IMR-90 (cell line): ENCODE measurements at regions not wholly inside any gene's neighbourhood (a gene's known extent, or its start where the extent isn't known, plus 50 kb on each side); places are given as distances from the start of the nearest gene placed in this dataset.

Experiments
- ATAC-seq: fragments of 200-7000 bp; cut with Tn5 transposase; 2 replicates; pipeline ENCODE4 v1.9.1; 2020; ENCODE audit warnings: low read depth, mild to moderate bottlenecking, moderate library complexity
- BruUV-seq: library from RNA; stranded (reverse); fragments of 400-500 nt; replicated peaks from 2 replicates; lab custom pipeline; 2021; lab: Mats Ljungman, UMichigan
- CTCF ChIA-PET: fragments of 300-600 bp; formaldehyde crosslinking; extraction: SDS; loops from one replicate; lab custom pipeline; 2021; ENCODE audit warnings: antibody characterized with exemption; lab: Yijun Ruan, JAX
- POLR2A ChIA-PET: fragments of 300-600 bp; sonication (Branson Sonifier 250); formaldehyde crosslinking; loops from one replicate; lab custom pipeline; 2022; ENCODE audit warnings: antibody characterized with exemption; ENCODE audit not compliant: unreplicated experiment; lab: Charles Lee
- DNase-seq: peaks from one replicate; pipeline ENCODE4 v3.0.0; 2013
- H2AFZ ChIP-seq: replicated peaks from 2 replicates; pipeline ENCODE3; 2013; ENCODE audit warnings: low read length, mild to moderate bottlenecking; ENCODE audit not compliant: poor library complexity
- H2AK5ac ChIP-seq: 2 replicates; pipeline ENCODE4 v1.6.1; 2013; ENCODE audit warnings: low read depth, low read length, inconsistent platforms
- H2AK9ac ChIP-seq: replicated peaks from 2 replicates; pipeline ENCODE3; 2013; ENCODE audit warnings: mild to moderate bottlenecking, low read depth, low read length, moderate library complexity; ENCODE audit not compliant: poor library complexity
- H2BK120ac ChIP-seq: 2 replicates; pipeline ENCODE4 v1.6.1; 2013; ENCODE audit warnings: low read depth, low read length, inconsistent platforms
- H2BK15ac ChIP-seq: 3 replicates; pipeline ENCODE4 v1.6.1; 2013; ENCODE audit warnings: low read depth, low read length, inconsistent platforms
- H2BK20ac ChIP-seq: 2 replicates; pipeline ENCODE4 v1.6.1; 2013; ENCODE audit warnings: low read depth, mild to moderate bottlenecking, inconsistent platforms, low read length, moderate library complexity
- H2BK5ac ChIP-seq: 2 replicates; pipeline ENCODE4 v1.6.1; 2013; ENCODE audit warnings: mild to moderate bottlenecking, low read depth, low read length, inconsistent platforms; ENCODE audit not compliant: poor library complexity, severe bottlenecking
- H3K14ac ChIP-seq: replicated peaks from 2 replicates; pipeline ENCODE4 v1.6.1; 2013; ENCODE audit warnings: low read depth, low read length, inconsistent platforms
- H3K18ac ChIP-seq: 2 replicates; pipeline ENCODE4 v1.6.1; 2013; ENCODE audit warnings: low read depth, low read length, control low read depth
- H3K23ac ChIP-seq: 2 replicates; pipeline ENCODE4 v1.6.1; 2013; ENCODE audit warnings: low read depth, low read length, inconsistent platforms
- H3K27ac ChIP-seq: 2 replicates; pipeline ENCODE4 v1.5.1; 2013; ENCODE audit warnings: mild to moderate bottlenecking, control low read depth, low read length; ENCODE audit not compliant: insufficient read depth
- H3K27me3 ChIP-seq: 2 replicates; pipeline ENCODE4 v1.6.1; 2013; ENCODE audit warnings: low read length; ENCODE audit not compliant: control insufficient read depth, insufficient read depth
- H3K36me3 ChIP-seq: 2 replicates; pipeline ENCODE4 v1.6.1; 2013; ENCODE audit warnings: low read length, mixed read lengths; ENCODE audit not compliant: control insufficient read depth, insufficient read depth
- H3K4ac ChIP-seq: 2 replicates; pipeline ENCODE4 v1.6.1; 2013; ENCODE audit warnings: low read depth, low read length, inconsistent platforms
- H3K4me1 ChIP-seq: 2 replicates; pipeline ENCODE4 v1.6.1; 2013; ENCODE audit warnings: low read length, mixed read lengths; ENCODE audit not compliant: control insufficient read depth, insufficient read depth
- H3K4me2 ChIP-seq: 2 replicates; pipeline ENCODE4 v1.6.1; 2013; ENCODE audit warnings: low read depth, mild to moderate bottlenecking, control low read depth, low read length, moderate library complexity
- H3K4me3 ChIP-seq: 2 replicates; pipeline ENCODE4 v1.5.1; 2013; ENCODE audit warnings: low read depth, mild to moderate bottlenecking, control low read depth, low read length, moderate library complexity; ENCODE audit not compliant: insufficient read depth
- H3K56ac ChIP-seq: 2 replicates; pipeline ENCODE4 v1.6.1; 2013; ENCODE audit warnings: low read length, inconsistent platforms; ENCODE audit not compliant: insufficient read depth; ENCODE audit errors: extremely low read depth
- H3K79me1 ChIP-seq, 2 experiments: 2 replicates each; pipeline ENCODE4 v1.6.1; 2013; ENCODE audit warnings: low read length in 2 of 2, inconsistent platforms in 1 of 2, low read depth in 1 of 2
- H3K9ac ChIP-seq: 2 replicates; pipeline ENCODE4 v1.6.1; 2013; ENCODE audit warnings: low read depth, low read length, control low read depth
- H3K9me1 ChIP-seq: 2 replicates; pipeline ENCODE4 v1.6.1; 2013; ENCODE audit warnings: low read length, inconsistent platforms; ENCODE audit not compliant: insufficient read depth
- H3K9me3 ChIP-seq: 2 replicates; pipeline ENCODE4 v1.6.1; 2013; ENCODE audit warnings: low read length; ENCODE audit not compliant: control insufficient read depth, insufficient read depth
- H4K20me1 ChIP-seq: 2 replicates; pipeline ENCODE4 v1.6.1; 2013; ENCODE audit warnings: low read length, inconsistent platforms; ENCODE audit not compliant: insufficient read depth
- H4K5ac ChIP-seq: 2 replicates; pipeline ENCODE4 v1.6.1; 2013; ENCODE audit warnings: mild to moderate bottlenecking, low read depth, low read length, control low read depth
- H4K8ac ChIP-seq, 2 experiments: 2 replicates each; pipeline ENCODE4 v1.6.1; 2013; ENCODE audit warnings: low read depth in 2 of 2, low read length in 2 of 2, control low read depth in 1 of 2, inconsistent platforms in 1 of 2
- H4K91ac ChIP-seq: 2 replicates; pipeline ENCODE4 v1.6.1; 2013; ENCODE audit warnings: low read depth, low read length, inconsistent platforms; ENCODE audit not compliant: insufficient read depth
- MAZ ChIP-seq: IDR thresholded peaks from 2 replicates; pipeline ENCODE4 v1.6.1; 2012; ENCODE audit warnings: low read depth, mild to moderate bottlenecking, low read length, improper control_type of control experiment, moderate library complexity, borderline replicate concordance
- WGBS, 2 experiments: methylation state at CpG; one replicate each; pipeline versions ENCODE4 v1.1.5 to v1.1.7; 2013; ENCODE audit warnings: missing lambda C conversion rate in 2 of 2; ENCODE audit not compliant: insufficient read length in 1 of 2; ENCODE audit errors: extremely low coverage in 2 of 2; 5-methylcytosine and 5-hydroxymethylcytosine counted together
- dilution Hi-C: fragments of 300-500 bp; cut with HindIII; formaldehyde crosslinking; loops from one replicate; pipeline ENCODE4 v1.14.3; 2018; ENCODE audit warnings: low sequenced_read_pairs; ENCODE audit not compliant: unreplicated experiment
- in situ Hi-C: fragments of 300-500 bp; cut with MboI; formaldehyde crosslinking; loops from 3 replicates; pipeline ENCODE4 v1.14.3; 2019; ENCODE audit warnings: low sequenced_read_pairs, inconsistent platforms, mixed read lengths
- intact Hi-C: fragments of 100-400 bp; cut with micrococcal nuclease; formaldehyde crosslinking; loops from 2 replicates; pipeline ENCODE4 v1.10.0; 2022

DNA sequence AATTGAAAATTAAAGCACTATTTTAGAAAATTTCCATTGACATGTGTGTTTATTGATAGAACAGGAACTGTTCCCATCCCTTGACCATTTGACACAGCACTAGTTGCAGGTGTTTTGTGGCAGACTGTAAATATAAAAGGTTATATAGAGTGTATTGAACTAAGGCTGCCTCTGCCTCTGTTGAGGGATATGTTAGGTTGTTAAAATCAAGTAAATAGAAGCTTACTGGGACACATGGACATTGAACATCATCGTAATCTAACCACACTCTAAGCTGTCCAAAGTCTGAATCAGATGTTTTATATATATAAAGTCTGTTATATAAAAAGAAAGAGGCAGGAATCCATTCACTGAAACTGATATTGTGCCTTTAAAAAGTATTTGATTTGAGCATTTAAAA is 308.1 kb upstream of the PKN2 start:
- H3K27ac ChIP-seq: no peak overlapping the region
- no peaks in the 10 kb centered on the region for H4K20me1 ChIP-seq
- no peak overlapping the region for H2BK20ac ChIP-seq
- H3K14ac ChIP-seq: no peak overlapping the region
- in situ Hi-C loops (no loop called here), dilution Hi-C loops (no loop called here), intact Hi-C loops (no loop called here)
- H4K91ac ChIP-seq: no peak overlapping the region
- H3K4me1 ChIP-seq: no peaks in the 10 kb centered on the region
- no peak overlapping the region for H3K56ac ChIP-seq
- H3K36me3 ChIP-seq: no peaks in the 10 kb centered on the region
- H3K4me2 ChIP-seq: no peak overlapping the region
- H3K18ac ChIP-seq: no peak overlapping the region
- H3K9me3 ChIP-seq: no peaks in the 10 kb centered on the region
- H4K5ac ChIP-seq: no peak overlapping the region
- H4K8ac ChIP-seq: no peak overlapping the region
- H3K27me3 ChIP-seq: no peaks in the 10 kb centered on the region
- H3K9ac ChIP-seq: no peak overlapping the region
- BruUV-seq: no TSS peak
- no peak for TF ChIP-seq MAZ
- H2AFZ ChIP-seq: no peak overlapping the region
- H3K79me1 ChIP-seq: no peaks in the 10 kb centered on the region
- ATAC-seq: no peak
- H2AK5ac ChIP-seq: no peak overlapping the region
- no peak overlapping the region for H2BK120ac ChIP-seq
- H3K23ac ChIP-seq: no peak overlapping the region
- no peak for DNase-seq
- H2BK5ac ChIP-seq: no peak overlapping the region
- H3K4me3 ChIP-seq: no peak overlapping the region
- ChIA-PET CTCF (no interaction called here), POLR2A (no interaction called here)
- no peak overlapping the region for H2AK9ac ChIP-seq
- no peaks in the 10 kb centered on the region for H3K9me1 ChIP-seq
- H3K4ac ChIP-seq: no peak overlapping the region
- no CpG with 5 or more reads among the region's 1 CpG for WGBS, 2 experiments
- H2BK15ac ChIP-seq: no peak overlapping the region
